Prostate gland (tissue), 2 donors: ENCODE measurements at regions not wholly inside any gene's neighbourhood (a gene's known extent, or its start where the extent isn't known, plus 50 kb on each side); places are given as distances from the start of the nearest gene placed in this dataset.

Source experiments
- DNase-seq: peaks from one replicate; pipeline ENCODE4 v3.0.0-alpha.2; 2019; ENCODE audit warnings: low spot score
- H3K27ac ChIP-seq, 2 donors: fragments of 200-600 bp; sonication (generic); 2 replicates each; pipeline ENCODE4 v1.5.1; 2017 to 2019
- H3K27me3 ChIP-seq: fragments of 200-600 bp; sonication (generic); replicated peaks from 2 replicates; pipeline ENCODE4 v1.5.1; 2019; ENCODE audit not compliant: insufficient read depth
- H3K36me3 ChIP-seq, 2 donors: fragments of 200-600 bp; sonication (generic); 1 replicate in 1 of 2; 2 replicates in 1 of 2; pipeline versions ENCODE4 v1.5.1 to v1.8.1; 2017 to 2019
- H3K4me1 ChIP-seq: fragments of 200-600 bp; sonication (generic); replicated peaks from 2 replicates; pipeline ENCODE4 v1.5.1; 2019
- H3K4me3 ChIP-seq, 2 donors: fragments of 200-600 bp; sonication (generic); 2 replicates each; pipeline ENCODE4 v1.5.1; 2017 to 2019
- H3K9me3 ChIP-seq: fragments of 200-600 bp; sonication (generic); 2 replicates; pipeline ENCODE4 v1.5.1; 2017
- POLR2A ChIP-seq: fragments of 450-650 bp; IDR thresholded peaks from one replicate; pipeline ENCODE4 v1.6.1; 2016; ENCODE audit warnings: antibody characterized with exemption, mild to moderate bottlenecking
- POLR2AphosphoS5 ChIP-seq: sonication (generic); formaldehyde crosslinking; IDR thresholded peaks from one replicate; pipeline ENCODE4 v1.6.1; 2017; ENCODE audit warnings: antibody characterized with exemption
- WGBS: methylation state at CpG from one replicate; pipeline ENCODE4 v1.1.5; 2018; 5-methylcytosine and 5-hydroxymethylcytosine counted together
- intact Hi-C: fragments of 100-400 bp; cut with DNase I; formaldehyde crosslinking; loops from one replicate; pipeline ENCODE4 v1.14.2; 2022
- TF ChIP-seq, protein P1 (sequence below), 4 experiments: fragments of 200-600 bp in 2 of 4; fragments of 450-650 bp in 2 of 4; sonication (generic) in 2 of 4; IDR thresholded peaks; 1 replicate in 3 of 4; 2 replicates in 1 of 4; pipeline ENCODE4 v1.5.1; 2016 to 2019; ENCODE audit warnings: antibody characterized with exemption in 4 of 4, mild to moderate bottlenecking in 2 of 4, moderate library complexity in 2 of 4

DNA sequence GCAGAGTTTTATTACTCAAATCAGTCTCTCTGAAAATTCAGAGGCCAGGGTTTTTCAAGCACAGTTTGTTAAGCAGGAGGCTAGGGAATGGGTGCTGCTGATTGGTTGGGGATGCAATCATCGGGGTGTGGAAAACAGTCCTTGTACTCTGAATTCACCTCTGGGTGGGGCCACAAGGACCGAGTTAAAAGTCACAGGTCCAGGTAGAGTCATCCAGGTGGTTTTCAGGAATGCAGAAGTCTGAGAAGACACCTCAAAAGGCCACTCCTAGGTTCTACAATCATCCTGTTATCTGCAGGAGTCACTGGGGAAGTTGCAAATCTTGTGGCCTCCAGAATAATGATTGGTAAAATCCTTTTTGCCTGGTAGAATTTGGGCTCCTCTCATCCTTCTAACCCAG is 371.2 kb upstream of the SULF2 start:
- DNase-seq = no peak
- no peaks in the 10 kb centered on the region for H3K4me1 ChIP-seq
- TF ChIP-seq POLR2A (no peak), POLR2AphosphoS5 (no peak)
- TF ChIP-seq, protein P1, sequence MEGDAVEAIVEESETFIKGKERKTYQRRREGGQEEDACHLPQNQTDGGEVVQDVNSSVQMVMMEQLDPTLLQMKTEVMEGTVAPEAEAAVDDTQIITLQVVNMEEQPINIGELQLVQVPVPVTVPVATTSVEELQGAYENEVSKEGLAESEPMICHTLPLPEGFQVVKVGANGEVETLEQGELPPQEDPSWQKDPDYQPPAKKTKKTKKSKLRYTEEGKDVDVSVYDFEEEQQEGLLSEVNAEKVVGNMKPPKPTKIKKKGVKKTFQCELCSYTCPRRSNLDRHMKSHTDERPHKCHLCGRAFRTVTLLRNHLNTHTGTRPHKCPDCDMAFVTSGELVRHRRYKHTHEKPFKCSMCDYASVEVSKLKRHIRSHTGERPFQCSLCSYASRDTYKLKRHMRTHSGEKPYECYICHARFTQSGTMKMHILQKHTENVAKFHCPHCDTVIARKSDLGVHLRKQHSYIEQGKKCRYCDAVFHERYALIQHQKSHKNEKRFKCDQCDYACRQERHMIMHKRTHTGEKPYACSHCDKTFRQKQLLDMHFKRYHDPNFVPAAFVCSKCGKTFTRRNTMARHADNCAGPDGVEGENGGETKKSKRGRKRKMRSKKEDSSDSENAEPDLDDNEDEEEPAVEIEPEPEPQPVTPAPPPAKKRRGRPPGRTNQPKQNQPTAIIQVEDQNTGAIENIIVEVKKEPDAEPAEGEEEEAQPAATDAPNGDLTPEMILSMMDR (IDR thresholded peaks at IDR 0.05) = no peak
- H3K4me3 ChIP-seq = no peak overlapping the region
- H3K9me3 ChIP-seq = no peaks in the 10 kb centered on the region
- intact Hi-C loops = no loop called here
- H3K36me3 ChIP-seq = no peaks in the 10 kb centered on the region
- H3K27me3 ChIP-seq = no peaks in the 10 kb centered on the region
- 93% methylated on average over 2 of the region's 2 CpGs for WGBS
- no peak overlapping the region for H3K27ac ChIP-seq

DNA sequence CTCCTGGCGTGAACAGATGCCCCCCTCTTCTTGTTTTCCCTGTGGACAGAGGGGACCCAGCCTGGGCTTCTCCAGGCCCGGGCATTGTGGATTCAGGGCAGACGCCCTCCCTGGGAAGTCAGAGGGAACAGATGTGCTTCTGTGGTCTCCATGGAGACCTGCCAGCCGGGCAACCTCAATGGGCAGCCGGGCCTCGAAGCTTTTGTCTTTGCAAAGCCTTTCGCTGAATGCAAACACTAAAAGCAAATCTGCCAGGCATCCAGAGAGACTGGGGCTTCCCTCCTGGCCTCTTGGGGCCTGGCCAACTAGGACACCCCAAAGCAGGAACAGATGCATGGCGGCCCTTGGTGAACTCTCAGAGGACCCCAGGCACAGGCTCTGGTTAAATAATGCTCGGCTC is 370.0 kb upstream of the SULF2 start:
- no peaks in the 10 kb centered on the region for H3K36me3 ChIP-seq
- no peak overlapping the region for H3K27ac ChIP-seq
- H3K9me3 ChIP-seq = no peaks in the 10 kb centered on the region
- H3K27me3 ChIP-seq = no peaks in the 10 kb centered on the region
- no peak for DNase-seq
- no peak overlapping the region for H3K4me3 ChIP-seq
- H3K4me1 ChIP-seq = no peaks in the 10 kb centered on the region
- 74% methylated on average over 9 of the region's 9 CpGs for WGBS
- TF ChIP-seq POLR2AphosphoS5 (no peak), POLR2A (no peak)
- TF ChIP-seq, protein P1 (IDR thresholded peaks at IDR 0.05) = no peak
- intact Hi-C loops = no loop called here

DNA sequence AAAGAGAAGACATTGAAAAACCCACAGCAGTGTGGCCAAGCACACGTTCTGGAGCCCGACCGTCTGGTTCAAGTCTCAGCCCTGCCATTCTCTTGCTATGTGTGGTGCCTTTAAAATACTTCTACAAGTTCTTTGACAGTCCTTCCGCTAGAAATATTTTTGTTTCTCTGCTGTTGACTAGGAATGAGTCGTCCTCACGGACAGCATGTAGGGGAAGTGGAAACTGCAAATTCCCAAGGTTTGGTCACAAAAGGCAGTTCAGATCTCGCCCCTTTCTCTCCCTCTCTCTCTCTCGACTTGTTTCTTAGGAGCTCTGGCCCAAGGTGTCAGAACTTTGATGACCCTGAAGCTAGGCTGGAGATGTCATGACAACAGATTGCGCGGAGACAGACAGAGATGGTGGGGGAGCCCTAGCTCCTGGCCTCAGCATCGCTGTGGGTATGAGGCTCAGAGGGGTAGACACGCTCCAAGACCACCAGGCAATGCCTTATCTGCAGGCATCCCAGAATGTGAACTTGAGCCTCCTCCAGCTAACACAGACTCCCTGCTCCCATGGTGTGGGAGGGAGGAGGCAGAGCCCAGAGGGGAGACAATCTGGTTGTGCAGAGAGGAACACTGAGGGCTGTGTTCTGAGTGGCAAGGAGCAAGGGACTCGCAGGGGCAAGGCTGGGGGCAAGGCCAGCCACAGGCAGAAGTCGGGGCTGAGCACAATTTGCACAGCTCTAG is 368.9 kb upstream of the SULF2 start:
- Histone ChIP-seq H3K27me3 (no peaks in the 10 kb centered on the region), H3K27ac (no peak overlapping the region), H3K9me3 (no peaks in the 10 kb centered on the region), H3K36me3 (no peaks in the 10 kb centered on the region), H3K4me3 (no peak overlapping the region), H3K4me1 (no peaks in the 10 kb centered on the region)
- TF ChIP-seq, protein P1 (IDR thresholded peaks at IDR 0.05) = no peak
- no peak for TF ChIP-seq POLR2AphosphoS5
- TF ChIP-seq POLR2A = no peak
- intact Hi-C loops = no loop called here
- no peak for DNase-seq
- 85% methylated on average over 14 of the region's 14 CpGs for WGBS

DNA sequence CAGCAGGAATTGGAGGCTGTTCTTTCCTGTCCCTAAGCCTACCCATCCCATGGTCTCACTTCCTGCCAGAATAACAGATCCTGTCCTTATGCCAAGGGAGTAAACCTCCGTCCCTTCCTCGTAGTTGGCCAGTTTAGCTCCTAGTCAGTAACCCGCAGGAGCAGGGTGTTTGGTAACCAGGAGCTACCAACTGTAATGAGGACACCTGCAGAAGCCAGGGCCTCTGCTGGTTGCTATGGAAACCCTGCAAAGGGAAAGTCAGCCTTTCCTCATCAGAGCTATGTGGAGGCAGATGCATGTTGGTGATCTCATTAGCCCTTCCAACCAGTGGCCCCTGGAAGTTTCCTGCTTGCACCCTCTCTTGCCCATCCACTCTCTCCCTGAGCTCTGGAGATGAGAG is 368.2 kb upstream of the SULF2 start:
- intact Hi-C loops = no loop called here

More for the DNA sequence above, 368.2 kb upstream of the SULF2 start:
- 31% methylated on average over 3 of the region's 3 CpGs for WGBS
- Histone ChIP-seq H3K4me3 (no peak overlapping the region), H3K9me3 (no peaks in the 10 kb centered on the region), H3K36me3 (no peaks in the 10 kb centered on the region), H3K27me3 (no peaks in the 10 kb centered on the region), H3K27ac (no peak overlapping the region), H3K4me1 (no peaks in the 10 kb centered on the region)
- TF ChIP-seq POLR2A (no peak), POLR2AphosphoS5 (no peak)
- TF ChIP-seq, protein P1 (IDR thresholded peaks at IDR 0.05) = no peak
- DNase-seq = no peak
